ENCODE measurements at regions not wholly inside any gene's neighbourhood (a gene's known extent, or its start where the extent isn't known, plus 50 kb on each side); places are given as distances from the start of the nearest gene placed in this dataset.
A peak's percentile ranks its signal among the peaks of the same experiment; 100 is the strongest.

DNA sequence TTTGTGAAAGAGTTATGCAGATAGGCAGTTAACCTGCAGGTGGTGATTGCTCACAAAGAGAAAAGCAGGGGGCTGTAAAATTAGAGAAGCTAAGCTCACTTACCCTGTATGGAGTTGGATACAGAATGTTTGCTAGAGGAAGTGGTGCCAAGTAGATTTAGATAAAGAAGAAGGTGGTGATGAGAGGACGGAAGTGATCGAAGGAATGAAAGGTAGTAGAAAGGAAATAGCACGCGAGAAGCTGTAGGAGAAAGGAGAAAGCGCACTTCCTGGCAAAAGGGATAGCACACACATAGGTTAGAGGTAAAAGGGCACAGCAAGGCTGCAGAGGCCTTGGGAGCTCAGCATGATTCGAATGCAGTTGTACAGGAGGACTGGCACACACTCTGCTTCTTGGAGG, 87.3 kb upstream of the CTSC start:
- Mint-ChIP-seq H3K4me1 (ENCODE audit: low read depth) (peaks cover 29% of the 10 kb centered on the region), H3K36me3 (ENCODE audit: low read depth) (no peaks in the 10 kb centered on the region), H3K4me3 (no peak overlapping the region), H3K27me3 (no peaks in the 10 kb centered on the region), H3K27ac (peak overlapping the region; percentile 8), H3K9me3 (no peaks in the 10 kb centered on the region)
- intact Hi-C loops (cut with micrococcal nuclease), result no loop called here
- CTCF ChIA-PET, result interaction anchor here (1.2 to 1.6 kb wide), 2 partner anchors 114 to 193 kb away, joined by 3 to 4 read pairs; no protein-coding TSS in a partner anchor
- DNase-seq, result no peak
- TF ChIP-seq, protein P1, sequence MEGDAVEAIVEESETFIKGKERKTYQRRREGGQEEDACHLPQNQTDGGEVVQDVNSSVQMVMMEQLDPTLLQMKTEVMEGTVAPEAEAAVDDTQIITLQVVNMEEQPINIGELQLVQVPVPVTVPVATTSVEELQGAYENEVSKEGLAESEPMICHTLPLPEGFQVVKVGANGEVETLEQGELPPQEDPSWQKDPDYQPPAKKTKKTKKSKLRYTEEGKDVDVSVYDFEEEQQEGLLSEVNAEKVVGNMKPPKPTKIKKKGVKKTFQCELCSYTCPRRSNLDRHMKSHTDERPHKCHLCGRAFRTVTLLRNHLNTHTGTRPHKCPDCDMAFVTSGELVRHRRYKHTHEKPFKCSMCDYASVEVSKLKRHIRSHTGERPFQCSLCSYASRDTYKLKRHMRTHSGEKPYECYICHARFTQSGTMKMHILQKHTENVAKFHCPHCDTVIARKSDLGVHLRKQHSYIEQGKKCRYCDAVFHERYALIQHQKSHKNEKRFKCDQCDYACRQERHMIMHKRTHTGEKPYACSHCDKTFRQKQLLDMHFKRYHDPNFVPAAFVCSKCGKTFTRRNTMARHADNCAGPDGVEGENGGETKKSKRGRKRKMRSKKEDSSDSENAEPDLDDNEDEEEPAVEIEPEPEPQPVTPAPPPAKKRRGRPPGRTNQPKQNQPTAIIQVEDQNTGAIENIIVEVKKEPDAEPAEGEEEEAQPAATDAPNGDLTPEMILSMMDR (IDR thresholded peaks at IDR 0.05), result no peak
- no peak for ATAC-seq
- POLR2A ChIA-PET, result no interaction called here

DNA sequence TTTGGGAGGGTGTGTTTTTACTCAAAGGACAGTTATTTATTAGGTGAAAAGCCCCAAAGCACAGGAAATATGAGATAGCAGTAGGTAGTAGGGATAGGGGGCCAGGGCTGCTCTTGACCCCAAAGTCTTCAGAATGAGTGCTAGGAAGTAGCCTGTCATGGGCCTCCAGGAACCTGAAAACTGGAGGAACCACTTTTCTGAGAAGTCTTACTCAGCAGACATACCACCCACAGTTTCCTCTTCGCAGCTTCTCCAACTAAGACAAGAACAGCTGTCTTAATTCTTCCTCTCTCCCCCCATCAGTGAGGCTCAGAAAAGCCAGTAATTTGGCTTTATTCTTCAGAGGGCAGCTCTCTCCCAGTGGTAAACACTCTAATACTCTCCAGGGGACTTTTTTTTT, 84.0 kb upstream of the CTSC start:
- DNase-seq, result peak; percentile 76
- Mint-ChIP-seq H3K4me1 (ENCODE audit: low read depth) (peaks cover 33% of the 10 kb centered on the region), H3K36me3 (ENCODE audit: low read depth) (no peaks in the 10 kb centered on the region), H3K4me3 (peak overlapping the region; percentile 2), H3K27me3 (no peaks in the 10 kb centered on the region), H3K27ac (peak overlapping the region; percentile 82), H3K9me3 (no peaks in the 10 kb centered on the region)
- POLR2A ChIA-PET, result no interaction called here
- CTCF ChIA-PET, result interaction anchor here (0.6 kb wide), 1 partner anchor 15 kb away, joined by 3 read pairs; no protein-coding TSS in a partner anchor
- TF ChIP-seq, protein P1 (IDR thresholded peaks at IDR 0.05), result no peak
- intact Hi-C loops (cut with micrococcal nuclease), result no loop called here
- ATAC-seq, result peak; percentile 97

DNA sequence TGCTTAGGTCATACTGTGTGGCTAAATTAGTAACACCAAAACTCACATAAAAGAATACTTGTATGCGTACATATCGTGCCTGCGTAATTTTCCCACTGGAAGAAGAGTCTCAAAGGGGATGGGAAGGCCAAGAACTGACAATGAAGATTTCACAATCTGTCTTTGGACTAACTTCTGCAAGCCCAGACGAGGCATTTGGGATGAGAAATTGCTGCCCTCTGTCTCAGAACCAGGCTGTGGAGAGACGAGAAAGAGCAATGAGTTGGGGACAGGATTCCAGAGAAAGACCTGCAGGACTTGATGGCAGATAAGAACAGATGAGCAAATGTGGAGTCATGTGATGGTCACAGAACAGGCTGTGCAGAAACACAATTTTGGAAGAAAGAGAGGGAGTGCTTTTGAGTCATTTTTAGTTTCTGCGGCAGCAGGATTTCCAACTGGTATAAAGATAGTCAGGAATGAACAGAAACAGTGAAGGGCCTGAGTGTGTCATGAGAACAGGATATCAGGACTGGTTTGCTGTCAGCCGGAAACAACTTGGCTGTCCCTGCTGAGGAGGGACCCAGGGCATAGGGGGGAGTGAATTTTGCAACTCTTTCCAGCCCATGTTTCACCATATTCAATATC, 82.7 kb upstream of the CTSC start:
- Mint-ChIP-seq H3K9me3 (no peaks in the 10 kb centered on the region), H3K27ac (peak overlapping the region; percentile 11), H3K4me1 (ENCODE audit: low read depth) (peaks cover 42% of the 10 kb centered on the region), H3K4me3 (no peak overlapping the region), H3K27me3 (no peaks in the 10 kb centered on the region), H3K36me3 (ENCODE audit: low read depth) (no peaks in the 10 kb centered on the region)
- ChIA-PET CTCF (no interaction called here), POLR2A (no interaction called here)
- TF ChIP-seq, protein P1 (IDR thresholded peaks at IDR 0.05), result no peak
- no peak for ATAC-seq
- intact Hi-C loops (cut with micrococcal nuclease), result no loop called here
- DNase-seq, result no peak

DNA sequence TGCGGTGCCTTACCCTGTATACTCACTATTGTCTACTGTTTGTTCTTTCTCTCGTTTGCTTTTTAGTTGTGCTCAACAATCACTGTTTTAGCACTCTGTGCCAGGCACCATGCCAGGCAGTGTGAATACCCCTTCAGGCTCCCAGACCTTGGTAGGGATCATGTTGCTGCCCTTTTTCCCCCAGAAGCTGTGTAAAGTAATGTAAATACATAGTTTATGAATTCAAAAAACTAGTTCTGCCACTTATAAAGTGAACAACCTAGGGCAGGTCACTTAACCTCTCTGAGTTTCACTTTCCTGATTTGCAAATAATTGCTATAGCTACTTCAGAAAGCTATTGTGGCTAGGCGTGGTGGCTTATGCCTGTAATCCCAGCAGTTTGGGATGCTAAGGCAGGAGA, 81.0 kb upstream of the CTSC start:
- no peaks in the 10 kb centered on the region for H3K27me3 Mint-ChIP-seq
- DNase-seq, result no peak
- intact Hi-C loops (cut with micrococcal nuclease), result loop anchor here (5.0 to 10.0 kb wide), 2 partner anchors 61 to 244 kb away; partner anchors contain the start of gene RAB38
- no peak overlapping the region for H3K27ac Mint-ChIP-seq
- H3K4me3 Mint-ChIP-seq, result no peak overlapping the region
- H3K36me3 Mint-ChIP-seq (ENCODE audit: low read depth), result no peaks in the 10 kb centered on the region
- ChIA-PET CTCF (no interaction called here), POLR2A (no interaction called here)
- no peak for ATAC-seq
- peaks cover 55% of the 10 kb centered on the region for H3K4me1 Mint-ChIP-seq (ENCODE audit: low read depth)
- no peaks in the 10 kb centered on the region for H3K9me3 Mint-ChIP-seq
- TF ChIP-seq, protein P1 (IDR thresholded peaks at IDR 0.05), result no peak

DNA sequence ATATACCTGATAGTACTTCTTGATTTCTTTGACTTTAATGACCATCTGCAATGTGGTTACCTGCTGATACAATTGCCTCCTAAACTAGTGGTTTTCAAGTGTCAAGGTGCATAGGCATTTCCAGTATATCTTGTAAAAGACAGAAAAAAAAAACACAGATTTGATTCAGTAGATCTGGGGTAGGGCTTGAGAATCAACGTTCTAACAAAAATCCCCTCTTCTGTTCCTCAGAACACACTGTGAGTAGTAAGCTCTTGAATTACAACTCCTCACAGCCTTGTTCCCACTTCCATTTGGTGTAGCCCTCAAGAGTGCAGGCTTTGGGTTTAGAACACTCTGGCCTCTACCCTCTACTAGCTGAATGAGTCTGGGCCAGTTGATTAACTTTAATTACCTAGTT, 78.0 kb upstream of the CTSC start:
- intact Hi-C loops (cut with micrococcal nuclease), result loop anchor here (2.0 to 10.0 kb wide), 3 partner anchors 58 to 241 kb away; partner anchors contain the start of gene RAB38
- Mint-ChIP-seq H3K9me3 (no peaks in the 10 kb centered on the region), H3K36me3 (ENCODE audit: low read depth) (no peaks in the 10 kb centered on the region), H3K27me3 (no peaks in the 10 kb centered on the region), H3K27ac (peak overlapping the region; percentile 80), H3K4me1 (ENCODE audit: low read depth) (peaks cover 36% of the 10 kb centered on the region), H3K4me3 (peak overlapping the region; percentile 33)
- DNase-seq, result no peak
- TF ChIP-seq, protein P1 (IDR thresholded peaks at IDR 0.05), result no peak
- ChIA-PET POLR2A (no interaction called here), CTCF (interaction anchor here (0.6 kb wide), 1 partner anchor 319 kb away, joined by 3 read pairs; no protein-coding TSS in a partner anchor)
- peak; percentile 44 for ATAC-seq
